ENCODE measurements at regions not wholly inside any gene's neighbourhood (a gene's known extent, or its start where the extent isn't known, plus 50 kb on each side); places are given as distances from the start of the nearest gene placed in this dataset.

GRCh38 chr20:52090035-52090434, 101.5 kb downstream of the ZFP64 start:
- 97 to 98% methylated on average over 3 of the region's 3 CpGs for WGBS, 2 donors
- Histone ChIP-seq H3K9me3 (no peaks in the 10 kb centered on the region), H3K27me3 (no peaks in the 10 kb centered on the region), H3K4me3 (no peak overlapping the region), H3K27ac (no peak overlapping the region), H3K36me3 (ENCODE audit: low read depth, missing control alignments) (no peaks in the 10 kb centered on the region), H3K4me1 (no peaks in the 10 kb centered on the region)
- intact Hi-C loops (cut with DNase I; ENCODE audit: low total_unique reads) = no loop called here
- TF ChIP-seq POLR2A (IDR thresholded peaks at IDR 0.05) (no peak), CTCF (IDR thresholded peaks at IDR 0.05) (no peak)
- no peak for DNase-seq

- TF ChIP-seq POLR2A (IDR thresholded peaks at IDR 0.05) = no peak
- TF ChIP-seq CTCF (IDR thresholded peaks at IDR 0.05) = no peak
- no peaks in the 10 kb centered on the region for H3K36me3 ChIP-seq (ENCODE audit: low read depth, missing control alignments)
- H3K27ac ChIP-seq = no peak overlapping the region
- H3K9me3 ChIP-seq = no peaks in the 10 kb centered on the region
- H3K4me3 ChIP-seq = no peak overlapping the region
- intact Hi-C loops (cut with DNase I; ENCODE audit: low total_unique reads) = loop anchor here (10.0 kb wide), 1 partner anchor 453 kb away; no protein-coding TSS in a partner anchor
- no peak for DNase-seq
- no peaks in the 10 kb centered on the region for H3K4me1 ChIP-seq
- H3K27me3 ChIP-seq = no peaks in the 10 kb centered on the region
Measured at GRCh38 chr20:52087471-52087870, 104.1 kb downstream of the ZFP64 start.

- H3K4me1 ChIP-seq = no peaks in the 10 kb centered on the region
- no peak overlapping the region for H3K27ac ChIP-seq
- no peaks in the 10 kb centered on the region for H3K9me3 ChIP-seq
- TF ChIP-seq CTCF (IDR thresholded peaks at IDR 0.05) (no peak), POLR2A (IDR thresholded peaks at IDR 0.05) (no peak)
- no peak for DNase-seq
- intact Hi-C loops (cut with DNase I; ENCODE audit: low total_unique reads) = loop anchor here (10.0 kb wide), 1 partner anchor 452 kb away; no protein-coding TSS in a partner anchor
- H3K36me3 ChIP-seq (ENCODE audit: low read depth, missing control alignments) = no peaks in the 10 kb centered on the region
- H3K4me3 ChIP-seq = no peak overlapping the region
- no peaks in the 10 kb centered on the region for H3K27me3 ChIP-seq
Measured at GRCh38 chr20:52086878-52087277, 104.7 kb downstream of the ZFP64 start.

- TF ChIP-seq POLR2A (IDR thresholded peaks at IDR 0.05) (no peak), CTCF (IDR thresholded peaks at IDR 0.05) (no peak)
- DNase-seq = no peak
- intact Hi-C loops (cut with DNase I; ENCODE audit: low total_unique reads) = loop anchor here (10.0 kb wide), 1 partner anchor 450 kb away; no protein-coding TSS in a partner anchor
- 53 to 72% methylated on average over 6 to 28 of the region's 28 CpGs for WGBS, 2 donors
- H3K27ac ChIP-seq = no peak overlapping the region
- H3K4me3 ChIP-seq = peak overlapping the region in 1 of 2 donors; percentile 12
- H3K4me1 ChIP-seq = no peaks in the 10 kb centered on the region
- no peaks in the 10 kb centered on the region for H3K9me3 ChIP-seq
- no peaks in the 10 kb centered on the region for H3K36me3 ChIP-seq (ENCODE audit: low read depth, missing control alignments)
- no peaks in the 10 kb centered on the region for H3K27me3 ChIP-seq
Measured at GRCh38 chr20:52084727-52085126, 106.9 kb downstream of the ZFP64 start.

- Histone ChIP-seq H3K27ac (no peak overlapping the region), H3K9me3 (no peaks in the 10 kb centered on the region), H3K4me3 (no peak overlapping the region), H3K36me3 (ENCODE audit: low read depth, missing control alignments) (no peaks in the 10 kb centered on the region), H3K27me3 (no peaks in the 10 kb centered on the region), H3K4me1 (no peaks in the 10 kb centered on the region)
- TF ChIP-seq CTCF (IDR thresholded peaks at IDR 0.05) = peak; percentile 29 to 53 (median 35)
- TF ChIP-seq POLR2A (IDR thresholded peaks at IDR 0.05) = no peak
- 30 to 32% methylated on average over 11 of the region's 11 CpGs for WGBS, 2 donors
- peak; percentile 82 for DNase-seq
- intact Hi-C loops (cut with DNase I; ENCODE audit: low total_unique reads) = loop anchor here (10.0 kb wide), 1 partner anchor 449 kb away; no protein-coding TSS in a partner anchor
Measured at GRCh38 chr20:52083627-52084232, 107.8 kb downstream of the ZFP64 start.

Data from testis (tissue), 2 donors.